GM23338 (cell line): ENCODE measurements at regions not wholly inside any gene's neighbourhood (a gene's known extent, or its start where the extent isn't known, plus 50 kb on each side); places are given as distances from the start of the nearest gene placed in this dataset.

Source experiments
- ATAC-seq: fragments of 200-7000 bp; cut with Tn5 transposase; 3 replicates; pipeline ENCODE4 v1.9.1; 2020
- DNase-seq: peaks from one replicate; pipeline ENCODE4 v3.0.0-alpha.2; 2015; ENCODE audit warnings: low spot score
- H2AFZ ChIP-seq: fragments of 200-600 bp; sonication (generic); 2 replicates; pipeline ENCODE4 v1.8.0; 2016; ENCODE audit warnings: antibody characterized with exemption, mild to moderate bottlenecking, moderate library complexity
- H3F3A ChIP-seq: fragments of 200-600 bp; sonication (generic); replicated peaks from 2 replicates; pipeline ENCODE4 v1.8.0; 2017; ENCODE audit warnings: antibody characterized with exemption, mixed run types, low read depth
- H3K27ac ChIP-seq: fragments of 200-600 bp; sonication (generic); 2 replicates; pipeline ENCODE4 v1.6.1; 2016; ENCODE audit warnings: low read depth
- H3K27me3 ChIP-seq: fragments of 200-600 bp; sonication (generic); 2 replicates; pipeline ENCODE4 v1.8.0; 2016; ENCODE audit warnings: mild to moderate bottlenecking, mixed run types, moderate library complexity; ENCODE audit not compliant: insufficient read depth
- H3K36me3 ChIP-seq: fragments of 200-600 bp; sonication (generic); 2 replicates; pipeline ENCODE4 v1.8.0; 2016; ENCODE audit warnings: mild to moderate bottlenecking; ENCODE audit not compliant: insufficient read depth
- H3K4me1 ChIP-seq: fragments of 200-600 bp; sonication (generic); 2 replicates; pipeline ENCODE4 v1.8.0; 2016; ENCODE audit warnings: mild to moderate bottlenecking, moderate library complexity; ENCODE audit not compliant: insufficient read depth
- H3K4me2 ChIP-seq: fragments of 200-600 bp; sonication (generic); 2 replicates; pipeline ENCODE4 v1.7.1; 2017; ENCODE audit warnings: mixed run types
- H3K4me3 ChIP-seq: fragments of 200-600 bp; sonication (generic); 2 replicates; pipeline ENCODE4 v1.6.1; 2016; ENCODE audit warnings: mixed run types
- H3K79me2 ChIP-seq: fragments of 200-600 bp; sonication (generic); replicated peaks from 2 replicates; pipeline ENCODE4 v1.8.0; 2017; ENCODE audit warnings: mild to moderate bottlenecking; ENCODE audit not compliant: insufficient read depth
- H3K9me2 ChIP-seq: fragments of 200-600 bp; sonication (generic); 2 replicates; pipeline ENCODE4 v1.8.0; 2017; ENCODE audit not compliant: insufficient read depth
- H4K20me1 ChIP-seq: fragments of 200-600 bp; sonication (generic); replicated peaks from 2 replicates; pipeline ENCODE4 v1.8.0; 2017; ENCODE audit warnings: mild to moderate bottlenecking; ENCODE audit not compliant: insufficient read depth
- H3K27ac Mint-ChIP-seq: 2 replicates; pipeline ENCODE4 v1.8.0; 2020; ENCODE audit warnings: inconsistent platforms, mild to moderate bottlenecking, moderate library complexity, mixed read lengths
- H3K27me3 Mint-ChIP-seq: 3 replicates; pipeline ENCODE4 v1.8.0; 2022; ENCODE audit warnings: low read depth, mild to moderate bottlenecking, moderate library complexity, mixed read lengths, inconsistent platforms; ENCODE audit not compliant: insufficient read depth, poor library complexity
- H3K36me3 Mint-ChIP-seq: 3 replicates; pipeline ENCODE4 v1.8.0; 2021; ENCODE audit warnings: low read depth, mild to moderate bottlenecking, inconsistent platforms, moderate library complexity, mixed read lengths
- H3K4me1 Mint-ChIP-seq: 3 replicates; pipeline ENCODE4 v1.8.0; 2020; ENCODE audit warnings: mild to moderate bottlenecking, inconsistent platforms, mixed read lengths
- H3K4me3 Mint-ChIP-seq: 3 replicates; pipeline ENCODE4 v1.8.0; 2021; ENCODE audit warnings: moderate library complexity, mild to moderate bottlenecking, inconsistent platforms, mixed read lengths
- H3K9me3 Mint-ChIP-seq: 3 replicates; pipeline ENCODE4 v1.8.0; 2020; ENCODE audit warnings: moderate library complexity, mild to moderate bottlenecking, inconsistent platforms, mixed read lengths
- CREB1 ChIP-seq: fragments of 250-450 bp; sonication (Bioruptor Pico); IDR thresholded peaks from 2 replicates; pipeline ENCODE4 v1.5.0; 2020; ENCODE audit warnings: low read depth, mild to moderate bottlenecking, moderate library complexity
- CTCF ChIP-seq, 2 experiments: fragments of 200-600 bp in 1 of 2; sonication (generic) in 1 of 2; conservative IDR thresholded peaks; 2 replicates each; pipeline versions ENCODE4 v1.5.1 to v1.6.1; 2016 to 2017; ENCODE audit warnings: antibody characterized with exemption in 2 of 2, low read depth in 2 of 2, mild to moderate bottlenecking in 2 of 2, moderate library complexity in 1 of 2
- ETS1 ChIP-seq: IDR thresholded peaks from 2 replicates; pipeline ENCODE4 v1.6.1; 2016; ENCODE audit warnings: antibody characterized with exemption
- EZH2 ChIP-seq: fragments of 200-600 bp; sonication (generic); IDR thresholded peaks from one replicate; pipeline ENCODE4 v1.8.0; 2017; ENCODE audit warnings: antibody characterized with exemption, mild to moderate bottlenecking, low read depth; ENCODE audit not compliant: unreplicated experiment
- EZH2phosphoT487 ChIP-seq: fragments of 200-600 bp; sonication (generic); IDR thresholded peaks from one replicate; pipeline ENCODE4 v1.8.1; 2018; ENCODE audit warnings: antibody characterized with exemption; ENCODE audit not compliant: unreplicated experiment
- JUNB ChIP-seq: IDR thresholded peaks from one replicate; pipeline ENCODE4 v1.6.1; 2016; ENCODE audit warnings: antibody characterized with exemption; ENCODE audit not compliant: unreplicated experiment
- NANOG ChIP-seq: IDR thresholded peaks from 2 replicates; pipeline ENCODE4 v1.6.1; 2016; ENCODE audit warnings: antibody characterized with exemption, borderline replicate concordance
- POLR2AphosphoS5 ChIP-seq: IDR thresholded peaks from 2 replicates; pipeline ENCODE4 v1.6.1; 2016; ENCODE audit warnings: antibody characterized with exemption, low read depth
- STAT1 ChIP-seq: IDR thresholded peaks from one replicate; pipeline ENCODE4 v1.6.1; 2016; ENCODE audit warnings: antibody characterized with exemption; ENCODE audit not compliant: unreplicated experiment
- ZNF114 ChIP-seq: fragments of 250-450 bp; sonication (Bioruptor Pico); IDR thresholded peaks from 2 replicates; pipeline ENCODE4 v1.5.0; 2020; ENCODE audit warnings: mild to moderate bottlenecking, moderate library complexity
- ZNF331 ChIP-seq: fragments of 250-450 bp; sonication (Bioruptor Pico); IDR thresholded peaks from 2 replicates; pipeline ENCODE4 v1.5.0; 2020; ENCODE audit warnings: low read depth, mild to moderate bottlenecking, moderate library complexity
- TF ChIP-seq, protein P1 (sequence below): fragments of 250-450 bp; sonication (Bioruptor Pico); IDR thresholded peaks from 2 replicates; pipeline ENCODE4 v1.5.0; 2020; ENCODE audit warnings: mild to moderate bottlenecking, moderate library complexity

DNA sequence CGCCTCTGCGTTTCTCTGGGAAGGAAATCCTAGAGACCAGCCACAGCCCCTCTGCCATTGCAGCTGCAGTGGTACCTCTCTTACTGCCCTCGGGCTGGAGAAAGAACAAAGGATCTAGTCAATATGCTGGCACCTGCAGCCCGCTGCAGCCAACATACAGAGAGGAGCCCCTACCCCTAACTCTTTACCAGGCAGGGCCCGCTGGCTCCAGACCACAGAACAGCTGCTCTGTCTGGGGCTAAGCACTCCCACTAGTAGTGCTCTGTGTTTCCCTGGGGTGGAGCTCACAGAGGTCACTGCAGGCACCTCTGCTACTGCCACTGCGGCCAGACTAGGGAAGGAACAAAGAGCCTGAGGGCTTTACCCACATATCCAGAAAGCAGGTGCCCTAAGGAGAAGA is 93.8 kb upstream of the IMPG1 start:
- Histone ChIP-seq H4K20me1 (no peaks in the 10 kb centered on the region), H3K27me3 (no peaks in the 10 kb centered on the region), H3K4me1 (no peaks in the 10 kb centered on the region), H3K9me2 (no peaks in the 10 kb centered on the region), H3K79me2 (no peaks in the 10 kb centered on the region), H3K4me3 (no peak overlapping the region), H3K27ac (no peak overlapping the region), H3K36me3 (no peaks in the 10 kb centered on the region), H2AFZ (no peak overlapping the region), H3F3A (no peaks in the 10 kb centered on the region), H3K4me2 (no peak overlapping the region)
- Mint-ChIP-seq H3K9me3 (peaks cover 9% of the 10 kb centered on the region), H3K27ac (no peak overlapping the region), H3K4me1 (no peaks in the 10 kb centered on the region), H3K27me3 (no peaks in the 10 kb centered on the region), H3K4me3 (no peak overlapping the region), H3K36me3 (no peaks in the 10 kb centered on the region; the same call in 2 of the 3 replicates)
- TF ChIP-seq ZNF114 (CRISPR knock-in tag): no peak
- TF ChIP-seq POLR2AphosphoS5: no peak
- no peak for ATAC-seq
- peak; percentile 13 for DNase-seq

DNA sequence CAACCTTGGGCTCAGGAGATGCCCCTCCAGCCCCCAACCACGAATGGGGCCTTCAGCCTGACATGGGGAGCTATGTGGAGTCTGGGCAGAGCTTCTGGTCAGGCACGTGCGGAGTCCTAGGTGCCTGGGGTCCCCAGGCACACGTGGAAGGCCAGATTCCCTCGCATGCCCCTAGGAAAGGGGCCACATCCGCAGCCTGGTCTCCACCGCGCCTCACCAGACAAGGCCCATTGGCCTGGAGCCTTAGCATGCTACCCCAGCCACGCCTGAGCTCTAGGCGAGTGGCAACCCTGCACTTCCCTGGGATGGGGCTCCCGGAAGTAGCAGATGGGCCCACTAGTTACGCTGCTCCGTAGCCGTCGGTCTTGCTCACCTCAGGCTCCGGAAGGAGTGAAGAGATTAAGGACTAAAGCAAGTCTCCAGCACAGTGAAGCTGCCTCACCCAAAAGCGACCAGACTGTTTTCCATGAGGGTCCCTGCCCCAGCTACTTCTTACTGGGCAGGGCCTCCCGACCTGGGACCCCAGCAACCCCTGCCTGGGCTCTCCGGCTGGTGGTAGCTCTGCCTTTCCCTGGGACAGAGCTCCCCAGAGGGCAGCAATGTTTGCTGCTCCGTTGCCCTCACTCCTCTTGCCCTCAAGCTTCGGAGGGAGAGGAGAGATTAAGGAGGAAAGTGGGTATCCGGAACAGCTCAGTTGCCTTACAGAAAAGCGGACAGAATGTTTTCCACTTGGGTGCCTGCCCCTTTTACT is 93.2 kb upstream of the IMPG1 start:
- no peak overlapping the region for H3K27ac Mint-ChIP-seq
- H3K4me1 ChIP-seq: no peaks in the 10 kb centered on the region
- H3K4me2 ChIP-seq: no peak overlapping the region
- no peaks in the 10 kb centered on the region for H3K79me2 ChIP-seq
- ATAC-seq: no peak
- H3K4me3 Mint-ChIP-seq: no peak overlapping the region
- no peak for DNase-seq
- no peaks in the 10 kb centered on the region for H3F3A ChIP-seq
- H2AFZ ChIP-seq: no peak overlapping the region
- no peaks in the 10 kb centered on the region for H3K27me3 Mint-ChIP-seq
- no peaks in the 10 kb centered on the region for H3K36me3 ChIP-seq
- no peaks in the 10 kb centered on the region; the same call in 2 of the 3 replicates for H3K36me3 Mint-ChIP-seq
- no peaks in the 10 kb centered on the region for H4K20me1 ChIP-seq
- H3K27me3 ChIP-seq: no peaks in the 10 kb centered on the region
- no peaks in the 10 kb centered on the region for H3K4me1 Mint-ChIP-seq
- no peaks in the 10 kb centered on the region for H3K9me2 ChIP-seq
- H3K27ac ChIP-seq: no peak overlapping the region
- no peak overlapping the region for H3K4me3 ChIP-seq
- peaks cover 9% of the 10 kb centered on the region for H3K9me3 Mint-ChIP-seq
- no peak for TF ChIP-seq JUNB
- TF ChIP-seq ZNF114 (CRISPR knock-in tag): no peak
- TF ChIP-seq STAT1: no peak
- no peak for TF ChIP-seq EZH2phosphoT487
- TF ChIP-seq NANOG: no peak
- TF ChIP-seq ETS1: no peak
- no peak for TF ChIP-seq CTCF (conservative IDR thresholded peaks at IDR 0.05; ENCODE audit: low read depth in 2 of 2)
- no peak for TF ChIP-seq EZH2
- TF ChIP-seq ZNF331 (CRISPR knock-in tag): no peak
- TF ChIP-seq, protein P1, sequence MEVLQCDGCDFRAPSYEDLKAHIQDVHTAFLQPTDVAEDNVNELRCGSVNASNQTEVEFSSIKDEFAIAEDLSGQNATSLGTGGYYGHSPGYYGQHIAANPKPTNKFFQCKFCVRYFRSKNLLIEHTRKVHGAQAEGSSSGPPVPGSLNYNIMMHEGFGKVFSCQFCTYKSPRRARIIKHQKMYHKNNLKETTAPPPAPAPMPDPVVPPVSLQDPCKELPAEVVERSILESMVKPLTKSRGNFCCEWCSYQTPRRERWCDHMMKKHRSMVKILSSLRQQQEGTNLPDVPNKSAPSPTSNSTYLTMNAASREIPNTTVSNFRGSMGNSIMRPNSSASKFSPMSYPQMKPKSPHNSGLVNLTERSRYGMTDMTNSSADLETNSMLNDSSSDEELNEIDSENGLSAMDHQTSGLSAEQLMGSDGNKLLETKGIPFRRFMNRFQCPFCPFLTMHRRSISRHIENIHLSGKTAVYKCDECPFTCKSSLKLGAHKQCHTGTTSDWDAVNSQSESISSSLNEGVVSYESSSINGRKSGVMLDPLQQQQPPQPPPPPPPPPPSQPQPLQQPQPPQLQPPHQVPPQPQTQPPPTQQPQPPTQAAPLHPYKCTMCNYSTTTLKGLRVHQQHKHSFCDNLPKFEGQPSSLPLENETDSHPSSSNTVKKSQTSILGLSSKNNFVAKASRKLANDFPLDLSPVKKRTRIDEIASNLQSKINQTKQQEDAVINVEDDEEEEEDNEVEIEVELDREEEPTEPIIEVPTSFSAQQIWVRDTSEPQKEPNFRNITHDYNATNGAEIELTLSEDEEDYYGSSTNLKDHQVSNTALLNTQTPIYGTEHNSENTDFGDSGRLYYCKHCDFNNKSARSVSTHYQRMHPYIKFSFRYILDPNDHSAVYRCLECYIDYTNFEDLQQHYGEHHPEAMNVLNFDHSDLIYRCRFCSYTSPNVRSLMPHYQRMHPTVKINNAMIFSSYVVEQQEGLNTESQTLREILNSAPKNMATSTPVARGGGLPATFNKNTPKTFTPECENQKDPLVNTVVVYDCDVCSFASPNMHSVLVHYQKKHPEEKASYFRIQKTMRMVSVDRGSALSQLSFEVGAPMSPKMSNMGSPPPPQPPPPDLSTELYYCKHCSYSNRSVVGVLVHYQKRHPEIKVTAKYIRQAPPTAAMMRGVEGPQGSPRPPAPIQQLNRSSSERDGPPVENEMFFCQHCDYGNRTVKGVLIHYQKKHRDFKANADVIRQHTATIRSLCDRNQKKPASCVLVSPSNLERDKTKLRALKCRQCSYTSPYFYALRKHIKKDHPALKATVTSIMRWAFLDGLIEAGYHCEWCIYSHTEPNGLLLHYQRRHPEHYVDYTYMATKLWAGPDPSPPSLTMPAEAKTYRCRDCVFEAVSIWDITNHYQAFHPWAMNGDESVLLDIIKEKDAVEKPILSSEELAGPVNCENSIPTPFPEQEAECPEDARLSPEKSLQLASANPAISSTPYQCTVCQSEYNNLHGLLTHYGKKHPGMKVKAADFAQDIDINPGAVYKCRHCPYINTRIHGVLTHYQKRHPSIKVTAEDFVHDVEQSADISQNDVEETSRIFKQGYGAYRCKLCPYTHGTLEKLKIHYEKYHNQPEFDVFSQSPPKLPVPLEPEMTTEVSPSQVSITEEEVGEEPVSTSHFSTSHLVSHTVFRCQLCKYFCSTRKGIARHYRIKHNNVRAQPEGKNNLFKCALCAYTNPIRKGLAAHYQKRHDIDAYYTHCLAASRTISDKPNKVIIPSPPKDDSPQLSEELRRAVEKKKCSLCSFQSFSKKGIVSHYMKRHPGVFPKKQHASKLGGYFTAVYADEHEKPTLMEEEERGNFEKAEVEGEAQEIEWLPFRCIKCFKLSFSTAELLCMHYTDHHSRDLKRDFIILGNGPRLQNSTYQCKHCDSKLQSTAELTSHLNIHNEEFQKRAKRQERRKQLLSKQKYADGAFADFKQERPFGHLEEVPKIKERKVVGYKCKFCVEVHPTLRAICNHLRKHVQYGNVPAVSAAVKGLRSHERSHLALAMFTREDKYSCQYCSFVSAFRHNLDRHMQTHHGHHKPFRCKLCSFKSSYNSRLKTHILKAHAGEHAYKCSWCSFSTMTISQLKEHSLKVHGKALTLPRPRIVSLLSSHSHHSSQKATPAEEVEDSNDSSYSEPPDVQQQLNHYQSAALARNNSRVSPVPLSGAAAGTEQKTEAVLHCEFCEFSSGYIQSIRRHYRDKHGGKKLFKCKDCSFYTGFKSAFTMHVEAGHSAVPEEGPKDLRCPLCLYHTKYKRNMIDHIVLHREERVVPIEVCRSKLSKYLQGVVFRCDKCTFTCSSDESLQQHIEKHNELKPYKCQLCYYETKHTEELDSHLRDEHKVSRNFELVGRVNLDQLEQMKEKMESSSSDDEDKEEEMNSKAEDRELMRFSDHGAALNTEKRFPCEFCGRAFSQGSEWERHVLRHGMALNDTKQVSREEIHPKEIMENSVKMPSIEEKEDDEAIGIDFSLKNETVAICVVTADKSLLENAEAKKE (CRISPR knock-in tag): no peak
- TF ChIP-seq CREB1 (CRISPR knock-in tag): no peak
